Epidermal melanocyte (primary cell): ENCODE measurements at regions not wholly inside any gene's neighbourhood (a gene's known extent, or its start where the extent isn't known, plus 50 kb on each side); places are given as distances from the start of the nearest gene placed in this dataset.
"Not testable (repeated sequence)": the region's sequence is repeated elsewhere in the genome, so short reads cannot be mapped to it uniquely, and the experiment has no call there.

Source experiments
- DNase-seq: peaks from one replicate; pipeline ENCODE4 v3.0.0; 2011; ENCODE audit warnings: low spot score; ENCODE audit not compliant: insufficient read length

GRCh38 chr1:157231846-157232525 lies 93.8 kb upstream of the ETV3 start:
- DNase-seq: no peak

DNA sequence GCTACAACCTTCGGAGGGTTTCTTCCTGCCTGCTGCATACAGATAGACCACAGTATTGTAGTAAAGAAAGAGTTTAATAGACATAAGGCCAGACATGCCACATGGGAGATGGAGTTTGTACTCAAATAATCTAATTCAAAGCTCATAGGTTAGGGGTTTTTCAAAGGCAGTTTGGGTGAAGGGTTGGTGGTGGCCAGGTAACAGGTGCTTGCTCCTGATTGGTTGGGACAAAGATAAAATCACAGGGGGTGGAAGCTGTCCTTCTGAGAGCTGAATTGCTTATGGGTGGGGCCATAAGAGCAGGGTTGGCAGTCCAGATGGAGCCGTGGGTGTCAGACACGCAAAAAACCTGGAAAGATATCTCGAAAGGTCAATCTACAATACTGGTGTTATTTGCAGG lies 92.3 kb upstream of the ETV3 start:
- no peak for DNase-seq

DNA sequence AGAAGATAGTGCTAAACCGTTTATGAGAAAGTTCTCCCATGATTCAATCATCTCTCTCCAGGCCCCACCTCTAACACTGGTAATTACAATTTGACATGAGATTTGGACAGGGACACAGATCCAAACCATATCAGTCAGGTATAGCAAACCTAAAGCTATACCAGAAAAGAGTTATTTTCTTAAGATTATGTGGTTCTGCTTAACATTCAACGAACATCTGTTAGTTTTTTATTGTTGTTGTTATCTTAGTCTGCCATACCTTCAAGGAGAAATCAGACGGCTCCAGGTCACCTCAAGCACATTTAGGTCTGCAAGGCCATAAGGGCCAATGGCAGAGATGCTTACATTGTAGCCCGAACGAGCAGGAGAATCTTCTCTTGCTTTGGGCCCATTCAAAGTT lies 89.5 kb upstream of the ETV3 start:
- no peak for DNase-seq

DNA sequence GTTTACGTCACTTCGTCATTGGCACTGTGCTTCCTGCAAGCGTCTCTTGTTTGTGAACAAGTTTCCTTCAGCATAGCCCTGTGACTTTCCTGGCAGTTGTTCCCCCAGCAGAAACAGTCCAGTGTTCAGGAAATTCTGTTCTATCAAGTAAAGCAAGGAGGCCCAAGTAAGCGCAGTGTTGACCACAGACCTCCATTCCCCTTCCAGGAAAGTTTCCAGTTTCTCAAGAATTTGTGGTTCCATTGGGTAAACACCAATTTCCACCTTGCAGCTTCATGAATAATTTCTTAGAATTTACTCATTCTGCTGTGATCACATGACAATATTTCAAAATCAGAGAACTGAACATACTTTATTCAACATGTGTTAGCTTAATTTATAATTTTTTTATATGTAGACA lies 88.5 kb upstream of the ETV3 start:
- no peak for DNase-seq

- DNase-seq: no peak
These were observed 81.4 kb upstream of the ETV3 start for GRCh38 chr1:157219600-157219999.

DNA sequence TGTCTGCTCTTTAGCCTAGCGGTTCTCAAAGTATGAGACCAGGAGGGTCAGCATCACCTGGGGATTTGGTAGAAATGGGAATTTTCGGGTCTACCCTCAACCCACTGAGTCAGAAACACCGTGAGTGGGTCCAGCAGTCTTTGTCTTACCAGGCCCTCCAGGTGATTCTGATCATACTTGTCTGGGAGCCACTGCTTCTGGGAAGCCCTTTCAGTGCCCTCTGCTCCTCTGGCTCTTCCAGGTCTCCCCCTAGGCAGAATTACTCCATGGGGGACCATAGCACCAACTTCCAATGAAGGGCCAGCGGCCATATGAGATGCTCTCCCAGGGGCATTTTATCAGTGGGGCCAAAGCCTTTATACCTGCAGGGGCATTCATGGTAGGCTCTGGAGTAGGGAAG lies 81.0 kb upstream of the ETV3 start:
- DNase-seq: no peak

GRCh38 chr1:157218671-157219070 lies 80.5 kb upstream of the ETV3 start:
- DNase-seq: no peak

DNA sequence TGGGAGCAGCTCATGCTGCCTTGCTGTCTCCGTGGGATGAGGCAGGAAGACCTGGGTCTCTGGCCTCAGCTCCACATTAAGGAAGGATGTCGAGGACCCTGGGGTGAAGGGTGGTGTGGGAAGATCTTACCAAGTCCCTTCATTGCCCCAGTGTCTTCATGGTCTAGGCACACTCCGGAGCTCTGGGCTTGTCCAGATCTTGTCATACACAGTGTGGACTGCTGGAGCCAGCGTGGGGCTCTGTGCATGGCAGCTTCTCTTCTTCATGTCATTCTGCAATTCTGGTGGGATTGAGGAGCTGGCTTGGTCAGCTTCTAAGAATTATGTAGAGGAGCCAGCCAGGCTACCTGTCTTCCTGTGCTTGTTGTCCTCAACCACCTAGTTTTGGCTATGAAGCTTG lies 79.3 kb upstream of the ETV3 start:
- DNase-seq: no peak

- DNase-seq: no peak
These were observed 75.6 kb upstream of the ETV3 start for GRCh38 chr1:157213836-157214235.

DNA sequence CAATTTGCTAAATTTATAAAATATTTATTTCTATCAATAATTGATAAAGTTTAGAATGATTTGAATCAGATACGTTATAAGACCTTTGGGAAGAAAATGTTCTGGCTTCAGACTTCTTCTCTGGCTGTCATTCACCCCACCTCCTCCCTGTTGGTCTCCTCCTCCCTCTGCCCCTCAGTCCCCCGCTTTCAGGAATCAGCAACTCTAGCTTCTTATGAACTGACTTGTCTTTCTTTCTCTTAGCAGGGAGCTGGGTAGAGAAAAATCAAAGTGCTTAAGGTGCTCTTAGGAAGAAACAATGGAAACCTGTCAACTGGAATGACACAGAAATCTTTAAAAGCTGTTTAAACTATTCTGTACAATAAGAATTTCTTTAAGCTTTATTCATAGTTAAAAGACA lies 71.3 kb upstream of the ETV3 start:
- DNase-seq: no peak

DNA sequence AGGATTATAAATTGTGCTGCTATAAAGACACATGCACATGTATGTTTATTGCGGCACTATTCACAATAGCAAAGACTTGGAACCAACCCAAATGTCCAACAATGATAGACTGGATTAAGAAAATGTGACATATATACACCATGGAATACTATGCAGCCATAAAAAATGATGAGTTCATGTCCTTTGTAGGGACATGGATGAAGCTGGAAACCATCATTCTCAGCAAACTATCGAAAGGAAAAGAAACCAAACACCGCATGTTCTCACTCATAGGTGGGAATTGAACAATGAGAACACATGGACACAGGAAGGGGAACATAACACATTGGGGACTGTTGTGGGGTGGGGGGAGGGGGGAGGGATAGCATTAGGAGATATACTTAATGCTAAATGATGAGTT lies 67.8 kb upstream of the ETV3 start:
- not testable (repeated sequence) for DNase-seq

DNA sequence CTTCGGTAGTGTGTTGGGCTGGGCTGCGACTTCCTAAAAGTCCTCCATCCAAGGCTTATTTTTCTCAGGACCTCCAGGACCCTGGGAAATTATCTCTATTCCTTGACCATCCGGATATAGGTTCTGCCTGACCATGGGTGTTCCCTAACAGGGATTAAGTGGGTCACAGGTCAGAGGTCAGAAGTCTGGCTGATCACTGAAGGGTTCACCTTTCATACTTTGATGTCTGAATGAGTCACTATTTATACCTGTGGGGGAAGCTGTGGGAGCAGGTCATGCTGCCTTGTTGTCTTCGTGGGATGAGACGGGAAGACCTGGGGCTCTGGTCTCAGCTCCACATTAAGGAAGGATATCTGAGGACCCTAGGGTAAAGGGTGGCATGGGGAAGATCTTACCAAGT lies 65.0 kb upstream of the ETV3 start:
- DNase-seq: no peak

DNA sequence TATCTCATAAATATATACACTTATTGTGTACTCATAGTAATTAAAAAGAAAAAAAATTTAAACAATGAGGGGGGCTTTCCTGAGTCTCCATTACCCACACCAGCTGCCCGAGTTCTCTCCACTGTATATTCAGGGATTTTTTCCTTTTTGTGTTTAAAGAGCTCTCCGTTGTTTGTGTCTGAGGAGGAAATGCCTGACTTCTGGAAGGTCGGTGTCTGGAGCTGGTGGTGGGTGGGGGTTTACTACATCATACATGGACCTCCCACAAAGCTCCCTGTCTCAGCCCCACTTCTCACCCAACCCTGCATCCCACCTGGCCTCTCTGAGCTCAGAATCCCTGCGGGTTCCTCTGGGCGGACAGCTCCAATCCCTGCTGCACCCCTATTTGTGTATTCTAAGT lies 64.1 kb upstream of the ETV3 start:
- DNase-seq: no peak

- DNase-seq: no peak
These were observed 63.6 kb upstream of the ETV3 start for GRCh38 chr1:157201767-157202166.

GRCh38 chr1:157200451-157200850 lies 62.3 kb upstream of the ETV3 start:
- DNase-seq: no peak

- DNase-seq: no peak
These were observed 61.2 kb upstream of the ETV3 start for GRCh38 chr1:157199421-157199755.

DNA sequence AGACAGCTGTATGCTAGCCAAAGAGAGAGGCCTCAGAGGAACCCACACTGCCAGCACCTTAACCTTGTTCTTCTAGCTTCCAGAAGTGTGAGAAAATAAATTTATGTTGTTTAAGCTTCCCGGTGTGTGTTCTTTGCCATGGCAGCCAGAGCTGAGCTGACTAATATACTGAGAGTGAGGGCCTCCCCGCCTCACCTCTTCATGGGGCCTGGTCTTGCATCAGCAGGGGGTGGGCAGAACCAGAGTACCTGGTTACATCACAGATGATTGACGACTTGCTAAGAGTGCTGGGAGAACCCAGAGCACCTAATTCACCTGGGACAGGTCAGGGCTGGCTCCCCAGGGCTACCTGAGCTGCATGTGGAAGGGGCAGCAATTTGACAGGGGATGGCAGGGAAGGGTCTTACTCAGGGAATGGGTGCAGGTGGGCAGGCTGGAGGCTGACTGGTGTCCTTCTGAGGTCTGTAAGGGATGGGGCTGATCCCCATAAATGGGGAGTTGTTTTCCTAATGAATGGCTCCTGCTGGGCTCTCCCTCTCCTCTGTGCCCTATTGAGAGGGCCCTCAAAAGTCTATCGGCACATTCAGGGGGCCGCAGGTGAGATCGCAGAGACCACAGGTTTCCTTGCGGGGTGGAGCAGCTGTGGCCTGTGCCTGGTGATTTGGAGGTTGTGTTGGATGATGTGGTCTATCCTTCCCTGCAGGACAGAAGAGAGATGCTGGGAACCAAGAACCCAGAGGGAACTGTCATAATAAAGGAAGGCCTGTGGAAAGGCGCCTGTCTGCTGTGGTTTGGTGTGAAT lies 60.6 kb upstream of the ETV3 start:
- DNase-seq: no peak

GRCh38 chr1:157197906-157198435 lies 59.8 kb upstream of the ETV3 start:
- no peak for DNase-seq

DNA sequence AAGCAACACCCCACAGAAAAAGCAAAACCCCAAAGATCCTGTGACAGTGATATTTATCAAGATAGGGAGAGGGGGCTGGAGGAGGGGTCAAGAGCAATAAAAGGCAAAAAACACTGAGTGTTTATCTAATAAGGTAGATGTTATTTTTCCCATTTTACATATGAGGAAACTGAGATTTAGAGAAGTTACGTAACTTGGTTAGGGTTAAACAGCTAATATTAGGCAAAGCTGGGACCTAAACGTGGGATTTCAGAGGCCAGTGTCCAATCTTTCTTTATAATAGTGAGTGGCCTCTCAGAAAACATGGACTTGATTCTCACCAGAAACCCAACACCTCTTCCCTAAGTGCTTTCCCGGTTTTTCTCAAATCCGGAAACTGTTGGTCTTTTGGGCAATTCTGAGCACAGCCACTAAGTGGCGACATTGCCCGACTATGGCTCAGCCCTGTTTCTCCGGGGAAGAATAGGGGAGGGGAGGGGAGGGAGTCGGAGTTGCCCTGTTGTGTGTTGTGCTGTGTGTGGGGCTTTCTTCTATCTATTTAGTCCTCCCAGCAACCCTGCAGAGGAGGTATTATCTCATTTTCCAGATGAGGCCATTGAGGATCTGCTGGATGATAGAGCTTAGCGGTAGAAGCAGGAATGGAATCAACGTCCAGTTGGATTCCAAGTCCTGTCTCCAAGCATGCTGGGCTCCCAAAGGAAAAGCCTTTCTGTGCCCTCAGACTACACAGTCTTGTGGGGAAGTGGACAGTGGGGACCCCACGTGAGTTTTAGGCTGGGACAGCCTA lies 58.7 kb upstream of the ETV3 start:
- DNase-seq: not testable (repeated sequence)

DNA sequence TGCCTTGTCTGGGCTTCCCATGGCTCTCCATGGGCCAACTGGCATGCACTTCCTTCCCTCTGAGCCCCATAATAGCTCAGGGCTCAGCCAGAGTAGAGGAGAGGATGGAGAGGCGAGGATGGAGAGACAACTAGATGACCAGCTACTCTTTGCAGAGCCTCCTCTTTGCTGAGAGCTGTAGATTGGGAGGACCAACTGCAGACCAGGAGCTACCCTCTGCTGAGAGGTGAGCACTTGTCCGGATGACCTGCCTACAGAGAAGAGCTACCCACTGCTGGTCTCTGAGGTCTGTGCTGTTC lies 58.0 kb upstream of the ETV3 start:
- DNase-seq: no peak

DNA sequence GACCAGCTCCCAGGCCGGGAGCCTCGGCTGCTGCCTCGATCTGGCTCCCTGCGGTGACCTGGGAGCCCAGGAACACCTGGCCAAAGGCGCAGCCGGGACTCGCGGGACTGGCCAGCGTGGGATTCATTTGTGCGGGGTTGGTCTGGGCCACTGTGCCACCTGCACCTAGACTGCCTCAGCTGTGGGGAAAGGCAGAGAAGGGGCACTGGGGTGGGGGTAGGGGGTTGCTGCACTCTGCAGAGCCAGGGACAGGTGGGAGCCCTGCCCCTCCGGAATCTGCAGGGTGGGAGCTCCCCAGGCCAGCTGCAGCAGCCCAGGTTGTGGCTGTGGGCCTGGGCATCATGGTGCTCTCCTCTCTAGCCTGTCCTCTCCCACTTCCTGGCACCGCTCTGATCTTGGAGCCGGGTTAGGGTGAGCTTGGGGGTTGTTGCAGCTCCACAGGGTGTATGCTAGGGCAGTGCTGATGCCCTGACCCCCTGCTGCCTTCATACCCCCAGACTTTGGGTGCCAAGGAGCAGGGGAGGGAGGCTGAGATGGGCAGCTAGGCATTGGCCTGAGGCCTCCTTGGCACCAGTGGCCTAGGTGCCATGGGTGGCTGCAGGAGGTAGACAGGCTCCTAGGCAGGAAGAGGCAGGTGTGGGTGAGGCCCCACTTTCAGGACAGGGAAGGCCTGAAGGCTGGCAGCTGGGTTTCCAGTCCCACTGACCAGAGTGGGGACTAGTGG lies 57.5 kb upstream of the ETV3 start:
- DNase-seq: no peak
